ENCODE measurements at regions not wholly inside any gene's neighbourhood (a gene's known extent, or its start where the extent isn't known, plus 50 kb on each side); places are given as distances from the start of the nearest gene placed in this dataset.

- TF ChIP-seq ZNF337 (CRISPR knock-in tag; IDR thresholded peaks at IDR 0.05; ENCODE audit: borderline replicate concordance, low read depth) (no peak), ZFP36L1 (CRISPR knock-in tag; IDR thresholded peaks at IDR 0.05) (no peak), ZNF790 (CRISPR knock-in tag; IDR thresholded peaks at IDR 0.05; ENCODE audit: borderline replicate concordance) (no peak)
- TF ChIP-seq, protein P1, sequence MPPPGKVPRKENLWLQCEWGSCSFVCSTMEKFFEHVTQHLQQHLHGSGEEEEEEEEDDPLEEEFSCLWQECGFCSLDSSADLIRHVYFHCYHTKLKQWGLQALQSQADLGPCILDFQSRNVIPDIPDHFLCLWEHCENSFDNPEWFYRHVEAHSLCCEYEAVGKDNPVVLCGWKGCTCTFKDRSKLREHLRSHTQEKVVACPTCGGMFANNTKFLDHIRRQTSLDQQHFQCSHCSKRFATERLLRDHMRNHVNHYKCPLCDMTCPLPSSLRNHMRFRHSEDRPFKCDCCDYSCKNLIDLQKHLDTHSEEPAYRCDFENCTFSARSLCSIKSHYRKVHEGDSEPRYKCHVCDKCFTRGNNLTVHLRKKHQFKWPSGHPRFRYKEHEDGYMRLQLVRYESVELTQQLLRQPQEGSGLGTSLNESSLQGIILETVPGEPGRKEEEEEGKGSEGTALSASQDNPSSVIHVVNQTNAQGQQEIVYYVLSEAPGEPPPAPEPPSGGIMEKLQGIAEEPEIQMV (CRISPR knock-in tag; IDR thresholded peaks at IDR 0.05; ENCODE audit: low read depth), result no peak
Observed at GRCh38 chr16:52852978-52853377, 199.7 kb downstream of the CHD9NB start.
